PC-3 (cell line): ENCODE measurements at regions not wholly inside any gene's neighbourhood (a gene's known extent, or its start where the extent isn't known, plus 50 kb on each side); places are given as distances from the start of the nearest gene placed in this dataset.

Experiments
- ATAC-seq: fragments of 200-7000 bp; cut with Tn5 transposase; 2 replicates; pipeline ENCODE4 v1.9.1; 2020; ENCODE audit warnings: mild to moderate bottlenecking, moderate library complexity
- BruUV-seq: library from RNA; stranded (reverse); fragments of 400-500 nt; replicated peaks from 2 replicates; lab custom pipeline; 2021; lab: Mats Ljungman, UMichigan
- CTCF ChIA-PET: fragments of 300-600 bp; sonication (Branson Sonifier 250); formaldehyde crosslinking; loops from one replicate; lab custom pipeline; 2022; ENCODE audit warnings: antibody characterized with exemption; lab: Charles Lee
- POLR2A ChIA-PET: fragments of 300-600 bp; sonication (Branson Sonifier 250); formaldehyde crosslinking; loops from one replicate; lab custom pipeline; 2022; ENCODE audit warnings: antibody characterized with exemption; ENCODE audit not compliant: unreplicated experiment; lab: Charles Lee
- DNase-seq: peaks from one replicate; pipeline ENCODE4 v3.0.0-alpha.2; 2015
- H2AFZ ChIP-seq: fragments of 300-600 bp; sonication (generic); 2 replicates; pipeline ENCODE4 v1.6.0; 2016; ENCODE audit warnings: antibody characterized with exemption, low read length
- H3F3A ChIP-seq: fragments of 300-600 bp; sonication (generic); one replicate; pipeline ENCODE4 v1.6.0; 2017; ENCODE audit warnings: antibody characterized with exemption, low read length, control low read depth, mild to moderate bottlenecking; ENCODE audit not compliant: unreplicated experiment
- H3K27ac ChIP-seq: fragments of 300-600 bp; sonication (generic); 2 replicates; pipeline ENCODE4 v1.5.1; 2016; ENCODE audit warnings: mild to moderate bottlenecking, low read length
- H3K27me3 ChIP-seq: fragments of 300-600 bp; sonication (generic); 2 replicates; pipeline ENCODE4 v1.6.1; 2016; ENCODE audit warnings: low read length, mixed read lengths
- H3K36me3 ChIP-seq: fragments of 300-600 bp; sonication (generic); 2 replicates; pipeline ENCODE4 v1.6.1; 2016; ENCODE audit warnings: low read depth, mixed run types, low read length, mixed read lengths
- H3K4me1 ChIP-seq: fragments of 300-600 bp; sonication (generic); 2 replicates; pipeline ENCODE4 v1.5.1; 2016; ENCODE audit warnings: low read length; ENCODE audit not compliant: insufficient read depth
- H3K4me2 ChIP-seq: fragments of 300-600 bp; sonication (generic); 2 replicates; pipeline ENCODE4 v1.6.0; 2016; ENCODE audit warnings: low read length
- H3K4me3 ChIP-seq: fragments of 300-600 bp; sonication (generic); 2 replicates; pipeline ENCODE4 v1.5.1; 2016; ENCODE audit warnings: mild to moderate bottlenecking, low read length, mixed read lengths
- H3K79me2 ChIP-seq: fragments of 300-600 bp; sonication (generic); 2 replicates; pipeline ENCODE4 v1.6.1; 2017; ENCODE audit warnings: low read length, mixed read lengths
- H3K9ac ChIP-seq: fragments of 300-600 bp; sonication (generic); 2 replicates; pipeline ENCODE4 v1.6.0; 2016; ENCODE audit warnings: mild to moderate bottlenecking, low read length
- H3K9me2 ChIP-seq: fragments of 300-600 bp; sonication (generic); replicated peaks from 2 replicates; pipeline ENCODE4 v1.6.1; 2016; ENCODE audit warnings: mixed run types, low read length, mixed read lengths
- H3K9me3 ChIP-seq: fragments of 300-600 bp; sonication (generic); 2 replicates; pipeline ENCODE4 v1.6.1; 2016; ENCODE audit warnings: low read length, mixed read lengths
- H4K20me1 ChIP-seq: fragments of 300-600 bp; sonication (generic); 2 replicates; pipeline ENCODE4 v1.6.1; 2016; ENCODE audit warnings: low read length, mixed read lengths
- EZH2 ChIP-seq: fragments of 300-600 bp; sonication (generic); IDR thresholded peaks from one replicate; pipeline ENCODE4 v1.6.1; 2017; ENCODE audit warnings: antibody characterized with exemption, mild to moderate bottlenecking, low read length; ENCODE audit not compliant: unreplicated experiment
- EZH2phosphoT487 ChIP-seq: fragments of 300-600 bp; sonication (generic); IDR thresholded peaks from 2 replicates; pipeline ENCODE4 v1.6.1; 2018; ENCODE audit warnings: mild to moderate bottlenecking, antibody characterized with exemption, low read length, borderline replicate concordance
- intact Hi-C: fragments of 100-400 bp; cut with micrococcal nuclease; formaldehyde crosslinking; loops from 2 replicates; pipeline ENCODE4 v1.9.0; 2023
- TF ChIP-seq, protein P1 (sequence below): fragments of 300-600 bp; sonication (generic); conservative IDR thresholded peaks from 2 replicates; pipeline ENCODE4 v1.5.1; 2017; ENCODE audit warnings: antibody characterized with exemption, low read depth, mild to moderate bottlenecking, low read length

DNA sequence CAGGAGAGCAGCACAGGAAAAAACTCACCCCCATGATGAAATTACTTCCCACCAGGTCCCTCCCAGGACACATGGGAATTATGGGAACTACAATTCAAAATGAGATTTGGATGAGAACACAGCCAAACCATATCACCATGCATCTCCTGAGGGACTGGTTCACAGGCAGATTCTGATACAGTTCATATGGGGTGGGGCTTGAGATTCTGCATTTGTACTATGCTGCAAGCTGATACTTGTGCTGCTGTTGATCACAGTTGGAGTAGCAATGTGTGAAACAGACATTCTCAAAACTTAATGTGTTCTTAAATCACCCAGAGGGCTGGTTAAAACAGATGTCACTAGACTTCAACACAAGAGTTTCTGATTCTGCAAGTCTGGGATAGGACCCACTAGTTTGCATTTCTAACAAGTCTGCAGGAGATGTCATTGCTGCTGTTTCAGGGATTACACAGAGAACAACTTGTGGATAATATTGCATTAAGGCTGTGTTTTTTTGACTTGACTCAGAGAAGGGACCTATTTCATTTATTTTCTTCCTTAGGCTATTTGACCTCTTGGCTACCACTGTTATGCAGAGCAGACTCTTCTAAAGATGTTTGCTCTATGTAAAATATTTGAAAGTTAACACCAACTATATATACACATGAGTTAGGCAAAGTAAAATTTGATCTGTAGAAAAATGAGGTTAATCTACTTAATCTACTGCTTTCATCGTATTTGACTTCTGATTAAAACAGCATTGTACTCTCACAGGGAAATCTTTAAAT is 194.2 kb upstream of the CNTN3 start:
- POLR2A ChIA-PET, result no interaction called here
- H3F3A ChIP-seq, result no peaks in the 10 kb centered on the region

DNA sequence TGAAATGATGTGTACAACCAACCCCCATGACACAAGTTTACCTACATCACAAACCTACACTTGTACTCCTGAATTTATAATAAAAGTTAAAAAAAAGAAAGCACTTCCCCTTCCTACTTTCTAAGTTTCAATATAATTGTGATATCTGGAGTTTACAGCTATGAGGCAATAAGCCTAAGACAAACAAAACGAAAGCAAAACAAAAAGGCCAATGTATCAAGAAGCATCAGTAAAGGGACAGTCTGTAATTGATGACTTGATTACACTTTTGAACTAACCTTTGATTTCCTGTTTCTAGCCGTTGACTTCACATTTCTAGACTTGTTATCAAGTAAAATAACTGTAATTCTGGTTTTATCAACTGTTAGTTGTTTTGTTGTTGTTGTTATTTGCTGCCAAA is 187.5 kb upstream of the CNTN3 start:
- Histone ChIP-seq H3K4me3 (no peak overlapping the region), H3K36me3 (no peaks in the 10 kb centered on the region), H3K9ac (no peak overlapping the region), H3F3A (no peaks in the 10 kb centered on the region), H3K4me2 (no peak overlapping the region), H3K79me2 (no peaks in the 10 kb centered on the region), H4K20me1 (no peaks in the 10 kb centered on the region), H3K4me1 (no peaks in the 10 kb centered on the region), H3K27me3 (no peaks in the 10 kb centered on the region), H3K9me2 (no peaks in the 10 kb centered on the region), H2AFZ (no peak overlapping the region), H3K27ac (no peak overlapping the region), H3K9me3 (peaks cover 18% of the 10 kb centered on the region)
- ATAC-seq (no peak), DNase-seq (no peak)
- POLR2A ChIA-PET, result no interaction called here
- TF ChIP-seq EZH2phosphoT487 (no peak), EZH2 (no peak)
- TF ChIP-seq, protein P1, sequence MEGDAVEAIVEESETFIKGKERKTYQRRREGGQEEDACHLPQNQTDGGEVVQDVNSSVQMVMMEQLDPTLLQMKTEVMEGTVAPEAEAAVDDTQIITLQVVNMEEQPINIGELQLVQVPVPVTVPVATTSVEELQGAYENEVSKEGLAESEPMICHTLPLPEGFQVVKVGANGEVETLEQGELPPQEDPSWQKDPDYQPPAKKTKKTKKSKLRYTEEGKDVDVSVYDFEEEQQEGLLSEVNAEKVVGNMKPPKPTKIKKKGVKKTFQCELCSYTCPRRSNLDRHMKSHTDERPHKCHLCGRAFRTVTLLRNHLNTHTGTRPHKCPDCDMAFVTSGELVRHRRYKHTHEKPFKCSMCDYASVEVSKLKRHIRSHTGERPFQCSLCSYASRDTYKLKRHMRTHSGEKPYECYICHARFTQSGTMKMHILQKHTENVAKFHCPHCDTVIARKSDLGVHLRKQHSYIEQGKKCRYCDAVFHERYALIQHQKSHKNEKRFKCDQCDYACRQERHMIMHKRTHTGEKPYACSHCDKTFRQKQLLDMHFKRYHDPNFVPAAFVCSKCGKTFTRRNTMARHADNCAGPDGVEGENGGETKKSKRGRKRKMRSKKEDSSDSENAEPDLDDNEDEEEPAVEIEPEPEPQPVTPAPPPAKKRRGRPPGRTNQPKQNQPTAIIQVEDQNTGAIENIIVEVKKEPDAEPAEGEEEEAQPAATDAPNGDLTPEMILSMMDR, result no peak
- CTCF ChIA-PET, result no interaction called here
- BruUV-seq, result no TSS peak
- intact Hi-C loops, result no loop called here

More for the DNA sequence above, 194.2 kb upstream of the CNTN3 start:
- H3K36me3 ChIP-seq, result no peaks in the 10 kb centered on the region
- no peak overlapping the region for H3K27ac ChIP-seq
- H3K79me2 ChIP-seq, result no peaks in the 10 kb centered on the region
- H2AFZ ChIP-seq, result no peak overlapping the region
- H3K4me1 ChIP-seq, result no peaks in the 10 kb centered on the region
- TF ChIP-seq, protein P1, result no peak
- no peaks in the 10 kb centered on the region for H3K27me3 ChIP-seq
- ATAC-seq (no peak), DNase-seq (no peak)
- no peak overlapping the region for H3K4me3 ChIP-seq
- BruUV-seq, result no TSS peak
- intact Hi-C loops, result no loop called here
- no peak overlapping the region for H3K9ac ChIP-seq
- H3K4me2 ChIP-seq, result no peak overlapping the region
- no peaks in the 10 kb centered on the region for H4K20me1 ChIP-seq
- no peaks in the 10 kb centered on the region for H3K9me2 ChIP-seq
- CTCF ChIA-PET, result no interaction called here
- H3K9me3 ChIP-seq, result peaks cover 48% of the 10 kb centered on the region

DNA sequence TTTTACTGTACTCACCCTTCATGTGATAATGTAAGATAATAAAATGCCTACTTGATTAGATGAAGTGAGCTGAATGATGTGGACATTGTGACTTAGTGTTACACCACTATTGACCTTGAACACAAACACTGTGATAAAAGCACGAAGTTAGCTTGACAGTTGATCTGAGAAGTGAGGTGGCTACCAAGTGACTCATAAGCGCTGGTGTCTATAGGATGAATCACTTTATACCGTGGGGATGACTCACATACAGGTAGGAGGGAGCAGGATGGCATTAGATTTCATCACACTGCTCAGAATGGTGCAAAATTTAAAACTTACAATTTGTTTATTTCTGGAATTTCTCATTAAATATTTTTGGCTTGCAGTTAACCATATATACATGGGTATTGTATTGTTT is 174.7 kb upstream of the CNTN3 start:
- ChIA-PET CTCF (no interaction called here), POLR2A (no interaction called here)
- peak; percentile 81 for DNase-seq
- Histone ChIP-seq H3K9me3 (0 out of 2 replicates have a peak, but pooled peaks cover 12% of the 10 kb centered on the region), H3K36me3 (no peaks in the 10 kb centered on the region), H4K20me1 (no peaks in the 10 kb centered on the region), H3K9ac (no peak overlapping the region), H3K4me2 (no peak overlapping the region; the same call in 1 of the 2 replicates), H3K4me1 (0 out of 2 replicates have a peak, but pooled peaks cover 3% of the 10 kb centered on the region), H3K27ac (no peak overlapping the region), H3K9me2 (no peaks in the 10 kb centered on the region), H3K79me2 (no peaks in the 10 kb centered on the region), H3F3A (no peaks in the 10 kb centered on the region), H2AFZ (no peak overlapping the region), H3K4me3 (no peak overlapping the region), H3K27me3 (no peaks in the 10 kb centered on the region)
- intact Hi-C loops, result no loop called here
- BruUV-seq, result no TSS peak
- TF ChIP-seq EZH2phosphoT487 (no peak), EZH2 (no peak)
- TF ChIP-seq, protein P1, result no peak
- peak; percentile 87 for ATAC-seq
